Ishikawa (cell line): ENCODE measurements at regions not wholly inside any gene's neighbourhood (a gene's known extent, or its start where the extent isn't known, plus 50 kb on each side); places are given as distances from the start of the nearest gene placed in this dataset.

Experiments used
- CEBPB ChIP-seq: IDR thresholded peaks from 2 replicates; pipeline ENCODE4 v1.6.1; 2012
- CREB1 ChIP-seq: IDR thresholded peaks from 2 replicates; pipeline ENCODE4 v1.6.1; 2012; ENCODE audit warnings: low read depth
- EGR1 ChIP-seq: IDR thresholded peaks from 2 replicates; pipeline ENCODE4 v1.6.1; 2012
- EP300 ChIP-seq: IDR thresholded peaks from 2 replicates; pipeline ENCODE4 v1.6.1; 2012; ENCODE audit warnings: borderline replicate concordance
- FOXM1 ChIP-seq: IDR thresholded peaks from 2 replicates; pipeline ENCODE4 v1.6.1; 2012; ENCODE audit warnings: low read depth, borderline replicate concordance
- MAX ChIP-seq: IDR thresholded peaks from 2 replicates; pipeline ENCODE4 v1.6.1; 2012
- NFIC ChIP-seq: IDR thresholded peaks from 2 replicates; pipeline ENCODE4 v1.6.1; 2012
- RAD21 ChIP-seq: IDR thresholded peaks from 2 replicates; pipeline ENCODE4 v1.6.1; 2012; ENCODE audit warnings: low read depth
- TAF1 ChIP-seq: IDR thresholded peaks from 2 replicates; pipeline ENCODE4 v1.6.1; 2012; ENCODE audit warnings: low read depth, mild to moderate bottlenecking
- TCF12 ChIP-seq: IDR thresholded peaks from 2 replicates; pipeline ENCODE4 v1.6.1; 2012; ENCODE audit warnings: low read depth
- TEAD4 ChIP-seq: IDR thresholded peaks from 2 replicates; pipeline ENCODE4 v1.6.1; 2012
- USF1 ChIP-seq: IDR thresholded peaks from 2 replicates; pipeline ENCODE4 v1.6.1; 2012
- YY1 ChIP-seq: IDR thresholded peaks from 2 replicates; pipeline ENCODE4 v1.6.1; 2012; ENCODE audit warnings: low read depth
- ZBTB7A ChIP-seq: IDR thresholded peaks from 2 replicates; pipeline ENCODE4 v1.6.1; 2012; ENCODE audit warnings: low read depth
- TF ChIP-seq, protein P1 (sequence below): IDR thresholded peaks from 2 replicates; pipeline ENCODE4 v1.6.1; 2012; ENCODE audit warnings: low read depth, mild to moderate bottlenecking

- TF ChIP-seq USF1 (no peak), CEBPB (no peak), CREB1 (no peak), TAF1 (no peak), FOXM1 (no peak), EGR1 (no peak), NFIC (no peak)
Measured at GRCh38 chr16:48810436-48810802, 200.4 kb upstream of the N4BP1 start.

- no peak for TF ChIP-seq TCF12
- no peak for TF ChIP-seq EGR1
- no peak for TF ChIP-seq RAD21
- no peak for TF ChIP-seq CREB1
- TF ChIP-seq USF1, result no peak
- TF ChIP-seq TEAD4, result no peak
- TF ChIP-seq MAX, result no peak
- no peak for TF ChIP-seq FOXM1
- no peak for TF ChIP-seq TAF1
- TF ChIP-seq EP300, result no peak
- TF ChIP-seq NFIC, result no peak
- TF ChIP-seq, protein P1, sequence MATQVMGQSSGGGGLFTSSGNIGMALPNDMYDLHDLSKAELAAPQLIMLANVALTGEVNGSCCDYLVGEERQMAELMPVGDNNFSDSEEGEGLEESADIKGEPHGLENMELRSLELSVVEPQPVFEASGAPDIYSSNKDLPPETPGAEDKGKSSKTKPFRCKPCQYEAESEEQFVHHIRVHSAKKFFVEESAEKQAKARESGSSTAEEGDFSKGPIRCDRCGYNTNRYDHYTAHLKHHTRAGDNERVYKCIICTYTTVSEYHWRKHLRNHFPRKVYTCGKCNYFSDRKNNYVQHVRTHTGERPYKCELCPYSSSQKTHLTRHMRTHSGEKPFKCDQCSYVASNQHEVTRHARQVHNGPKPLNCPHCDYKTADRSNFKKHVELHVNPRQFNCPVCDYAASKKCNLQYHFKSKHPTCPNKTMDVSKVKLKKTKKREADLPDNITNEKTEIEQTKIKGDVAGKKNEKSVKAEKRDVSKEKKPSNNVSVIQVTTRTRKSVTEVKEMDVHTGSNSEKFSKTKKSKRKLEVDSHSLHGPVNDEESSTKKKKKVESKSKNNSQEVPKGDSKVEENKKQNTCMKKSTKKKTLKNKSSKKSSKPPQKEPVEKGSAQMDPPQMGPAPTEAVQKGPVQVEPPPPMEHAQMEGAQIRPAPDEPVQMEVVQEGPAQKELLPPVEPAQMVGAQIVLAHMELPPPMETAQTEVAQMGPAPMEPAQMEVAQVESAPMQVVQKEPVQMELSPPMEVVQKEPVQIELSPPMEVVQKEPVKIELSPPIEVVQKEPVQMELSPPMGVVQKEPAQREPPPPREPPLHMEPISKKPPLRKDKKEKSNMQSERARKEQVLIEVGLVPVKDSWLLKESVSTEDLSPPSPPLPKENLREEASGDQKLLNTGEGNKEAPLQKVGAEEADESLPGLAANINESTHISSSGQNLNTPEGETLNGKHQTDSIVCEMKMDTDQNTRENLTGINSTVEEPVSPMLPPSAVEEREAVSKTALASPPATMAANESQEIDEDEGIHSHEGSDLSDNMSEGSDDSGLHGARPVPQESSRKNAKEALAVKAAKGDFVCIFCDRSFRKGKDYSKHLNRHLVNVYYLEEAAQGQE, result no peak
Measured at GRCh38 chr16:48790151-48790550, 180.2 kb upstream of the N4BP1 start.

DNA sequence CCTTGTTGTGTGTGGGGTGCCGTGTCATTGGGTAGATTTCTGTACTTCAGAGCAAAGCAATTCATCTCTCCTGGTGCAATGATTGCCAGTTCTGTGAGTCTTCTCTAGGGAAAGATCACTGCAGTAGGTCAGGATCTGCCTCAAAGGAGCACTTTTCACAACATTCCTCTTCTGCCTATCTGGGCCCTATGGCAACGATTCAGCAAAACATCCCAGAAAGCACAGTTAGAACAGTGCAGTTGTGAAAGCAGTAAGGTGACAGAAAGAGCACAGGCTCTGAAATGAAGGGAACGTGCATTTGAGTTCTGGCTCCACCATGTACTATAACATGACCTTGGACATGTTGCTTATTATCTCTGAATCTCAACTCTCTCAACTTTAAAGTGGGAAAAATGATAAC, 178.5 kb upstream of the N4BP1 start:
- TF ChIP-seq ZBTB7A (no peak), EGR1 (no peak), USF1 (no peak), CREB1 (no peak), YY1 (no peak), RAD21 (no peak), FOXM1 (no peak), NFIC (no peak), TEAD4 (no peak)
- TF ChIP-seq, protein P1, result no peak

- TF ChIP-seq CREB1 (no peak), EGR1 (no peak), MAX (no peak), TEAD4 (no peak), TAF1 (no peak), ZBTB7A (no peak), USF1 (no peak), TCF12 (no peak), CEBPB (no peak), YY1 (no peak), FOXM1 (no peak), RAD21 (no peak), EP300 (no peak), NFIC (no peak)
- TF ChIP-seq, protein P1, result no peak
Measured at GRCh38 chr16:48745541-48745940, 135.6 kb upstream of the N4BP1 start.
